ENCODE measurements at regions not wholly inside any gene's neighbourhood (a gene's known extent, or its start where the extent isn't known, plus 50 kb on each side); places are given as distances from the start of the nearest gene placed in this dataset.

- TF ChIP-seq, protein P1, sequence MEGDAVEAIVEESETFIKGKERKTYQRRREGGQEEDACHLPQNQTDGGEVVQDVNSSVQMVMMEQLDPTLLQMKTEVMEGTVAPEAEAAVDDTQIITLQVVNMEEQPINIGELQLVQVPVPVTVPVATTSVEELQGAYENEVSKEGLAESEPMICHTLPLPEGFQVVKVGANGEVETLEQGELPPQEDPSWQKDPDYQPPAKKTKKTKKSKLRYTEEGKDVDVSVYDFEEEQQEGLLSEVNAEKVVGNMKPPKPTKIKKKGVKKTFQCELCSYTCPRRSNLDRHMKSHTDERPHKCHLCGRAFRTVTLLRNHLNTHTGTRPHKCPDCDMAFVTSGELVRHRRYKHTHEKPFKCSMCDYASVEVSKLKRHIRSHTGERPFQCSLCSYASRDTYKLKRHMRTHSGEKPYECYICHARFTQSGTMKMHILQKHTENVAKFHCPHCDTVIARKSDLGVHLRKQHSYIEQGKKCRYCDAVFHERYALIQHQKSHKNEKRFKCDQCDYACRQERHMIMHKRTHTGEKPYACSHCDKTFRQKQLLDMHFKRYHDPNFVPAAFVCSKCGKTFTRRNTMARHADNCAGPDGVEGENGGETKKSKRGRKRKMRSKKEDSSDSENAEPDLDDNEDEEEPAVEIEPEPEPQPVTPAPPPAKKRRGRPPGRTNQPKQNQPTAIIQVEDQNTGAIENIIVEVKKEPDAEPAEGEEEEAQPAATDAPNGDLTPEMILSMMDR (IDR thresholded peaks at IDR 0.05; ENCODE audit: low read depth, low read length, missing control alignments): no peak
- H3K4me3 ChIP-seq (ENCODE audit: low read depth, low read length): no peak overlapping the region
- H3K27me3 ChIP-seq (replicated peaks): no peaks in the 10 kb centered on the region
- in situ Hi-C loops (cut with HindIII; ENCODE audit: low pct_ligation_motif_present, low sequenced_read_pairs): no loop called here
- no peaks in the 10 kb centered on the region for H3K36me3 ChIP-seq (replicated peaks)
- DNase-seq: no peak
- H3K27ac ChIP-seq: no peak overlapping the region
Observed at GRCh38 chr18:42159146-42159545, 204.1 kb downstream of the PIK3C3 start.

DNA sequence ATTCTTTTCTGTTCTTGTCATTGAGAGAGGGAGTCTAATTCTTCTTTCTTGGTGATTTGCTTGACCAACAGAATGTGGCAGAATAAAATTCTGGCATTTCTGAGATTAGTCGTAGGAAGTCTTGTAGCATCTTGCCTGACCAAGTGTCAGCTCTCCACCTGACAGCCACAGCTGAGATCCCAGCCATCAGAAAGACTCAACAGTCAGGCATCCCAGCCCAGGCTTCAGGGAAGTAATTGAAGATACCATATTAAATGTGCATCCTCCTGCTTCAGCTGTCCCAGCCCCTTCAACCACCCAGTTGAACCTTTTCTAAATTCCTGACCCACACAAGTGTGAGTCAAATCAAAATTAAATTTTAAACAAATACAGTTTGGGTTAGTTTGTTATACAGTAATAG lies 208.3 kb downstream of the PIK3C3 start:
- TF ChIP-seq, protein P1 (IDR thresholded peaks at IDR 0.05; ENCODE audit: low read depth, low read length, missing control alignments): no peak
- no peaks in the 10 kb centered on the region for H3K36me3 ChIP-seq (replicated peaks)

GRCh38 chr18:42164556-42164955 lies 209.5 kb downstream of the PIK3C3 start:
- H3K27ac ChIP-seq: no peak overlapping the region
- H3K4me3 ChIP-seq (ENCODE audit: low read depth, low read length): no peak overlapping the region
- TF ChIP-seq, protein P1 (IDR thresholded peaks at IDR 0.05; ENCODE audit: low read depth, low read length, missing control alignments): no peak
- DNase-seq: no peak
- no peaks in the 10 kb centered on the region for H3K27me3 ChIP-seq (replicated peaks)
- H3K36me3 ChIP-seq (replicated peaks): no peaks in the 10 kb centered on the region
- in situ Hi-C loops (cut with HindIII; ENCODE audit: low pct_ligation_motif_present, low sequenced_read_pairs): no loop called here

More for the DNA sequence above, 208.3 kb downstream of the PIK3C3 start:
- H3K4me3 ChIP-seq (ENCODE audit: low read depth, low read length): no peak overlapping the region
- no peak overlapping the region for H3K27ac ChIP-seq
- no peak for DNase-seq
- no peaks in the 10 kb centered on the region for H3K27me3 ChIP-seq (replicated peaks)
- in situ Hi-C loops (cut with HindIII; ENCODE audit: low pct_ligation_motif_present, low sequenced_read_pairs): no loop called here

GRCh38 chr18:42165922-42166513 lies 211.0 kb downstream of the PIK3C3 start:
- H3K4me3 ChIP-seq (ENCODE audit: low read depth, low read length): no peak overlapping the region
- TF ChIP-seq, protein P1 (IDR thresholded peaks at IDR 0.05; ENCODE audit: low read depth, low read length, missing control alignments): no peak
- no peaks in the 10 kb centered on the region for H3K27me3 ChIP-seq (replicated peaks)
- H3K36me3 ChIP-seq (replicated peaks): no peaks in the 10 kb centered on the region
- no peak for DNase-seq
- H3K27ac ChIP-seq: no peak overlapping the region
- in situ Hi-C loops (cut with HindIII; ENCODE audit: low pct_ligation_motif_present, low sequenced_read_pairs): no loop called here

DNA sequence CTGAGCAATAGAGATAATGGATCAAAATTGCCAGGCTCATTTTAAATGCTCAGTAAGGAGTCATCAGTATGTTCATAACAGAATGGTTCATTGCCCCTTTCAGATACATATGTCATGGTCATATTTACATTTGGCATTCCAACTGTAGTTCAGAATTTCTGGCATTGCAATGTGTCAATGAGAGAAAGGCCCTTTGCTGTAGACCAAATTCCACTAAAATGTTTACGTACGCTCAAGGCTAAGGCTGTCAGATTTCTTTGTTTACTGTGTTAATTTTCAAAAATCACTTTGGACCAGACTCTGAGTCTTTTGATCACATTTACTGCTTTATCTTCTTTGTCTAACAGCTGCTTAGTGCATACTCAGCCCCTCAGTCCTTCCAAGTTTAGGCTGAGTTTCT lies 213.5 kb downstream of the PIK3C3 start:
- no peak overlapping the region for H3K27ac ChIP-seq
- TF ChIP-seq, protein P1 (IDR thresholded peaks at IDR 0.05; ENCODE audit: low read depth, low read length, missing control alignments): no peak
- H3K36me3 ChIP-seq (replicated peaks): no peaks in the 10 kb centered on the region
- in situ Hi-C loops (cut with HindIII; ENCODE audit: low pct_ligation_motif_present, low sequenced_read_pairs): no loop called here
- DNase-seq: no peak
- H3K27me3 ChIP-seq (replicated peaks): no peaks in the 10 kb centered on the region
- H3K4me3 ChIP-seq (ENCODE audit: low read depth, low read length): no peak overlapping the region

DNA sequence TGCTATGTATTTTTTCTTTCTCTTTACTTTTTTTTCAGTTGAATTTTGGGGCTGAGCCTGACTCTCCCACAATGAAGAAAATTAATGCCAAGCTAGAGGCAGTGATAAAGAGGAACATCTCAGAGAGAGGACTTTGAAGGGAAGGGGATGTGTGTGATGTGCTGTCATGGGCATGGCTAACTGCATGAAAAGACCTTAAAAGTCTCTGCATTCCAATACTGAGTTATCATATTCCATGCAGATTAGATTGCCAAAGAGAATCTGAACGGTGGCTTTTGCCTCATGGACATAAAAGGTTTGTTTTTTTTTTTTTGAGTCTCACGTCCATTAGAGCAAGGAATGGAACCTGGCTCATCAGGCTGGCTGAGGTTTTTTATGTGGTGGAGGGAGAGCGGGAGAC lies 213.9 kb downstream of the PIK3C3 start:
- in situ Hi-C loops (cut with HindIII; ENCODE audit: low pct_ligation_motif_present, low sequenced_read_pairs): no loop called here
- Histone ChIP-seq H3K36me3 (replicated peaks) (no peaks in the 10 kb centered on the region), H3K27ac (no peak overlapping the region), H3K4me3 (ENCODE audit: low read depth, low read length) (no peak overlapping the region), H3K27me3 (replicated peaks) (no peaks in the 10 kb centered on the region)
- DNase-seq: no peak
- TF ChIP-seq, protein P1 (IDR thresholded peaks at IDR 0.05; ENCODE audit: low read depth, low read length, missing control alignments): no peak

Measured in brain microvascular endothelial cell (primary cell).